Loucy (cell line): ENCODE measurements at regions not wholly inside any gene's neighbourhood (a gene's known extent, or its start where the extent isn't known, plus 50 kb on each side); places are given as distances from the start of the nearest gene placed in this dataset.

ENCODE experiments used
- EZH2phosphoT487 ChIP-seq: fragments of 200-600 bp; IDR thresholded peaks from 2 replicates; pipeline ENCODE4 v1.6.1; 2018; ENCODE audit warnings: antibody characterized with exemption, mild to moderate bottlenecking, moderate library complexity, borderline replicate concordance
- TF ChIP-seq, protein P1 (sequence below): fragments of 200-600 bp; sonication (generic); conservative IDR thresholded peaks from 2 replicates; pipeline ENCODE4 v1.5.1; 2014; ENCODE audit warnings: mild to moderate bottlenecking, antibody characterized with exemption, low read length

GRCh38 chr2:23122681-23123215 lies 262.2 kb upstream of the KLHL29 start:
- no peak for TF ChIP-seq EZH2phosphoT487
- TF ChIP-seq, protein P1, sequence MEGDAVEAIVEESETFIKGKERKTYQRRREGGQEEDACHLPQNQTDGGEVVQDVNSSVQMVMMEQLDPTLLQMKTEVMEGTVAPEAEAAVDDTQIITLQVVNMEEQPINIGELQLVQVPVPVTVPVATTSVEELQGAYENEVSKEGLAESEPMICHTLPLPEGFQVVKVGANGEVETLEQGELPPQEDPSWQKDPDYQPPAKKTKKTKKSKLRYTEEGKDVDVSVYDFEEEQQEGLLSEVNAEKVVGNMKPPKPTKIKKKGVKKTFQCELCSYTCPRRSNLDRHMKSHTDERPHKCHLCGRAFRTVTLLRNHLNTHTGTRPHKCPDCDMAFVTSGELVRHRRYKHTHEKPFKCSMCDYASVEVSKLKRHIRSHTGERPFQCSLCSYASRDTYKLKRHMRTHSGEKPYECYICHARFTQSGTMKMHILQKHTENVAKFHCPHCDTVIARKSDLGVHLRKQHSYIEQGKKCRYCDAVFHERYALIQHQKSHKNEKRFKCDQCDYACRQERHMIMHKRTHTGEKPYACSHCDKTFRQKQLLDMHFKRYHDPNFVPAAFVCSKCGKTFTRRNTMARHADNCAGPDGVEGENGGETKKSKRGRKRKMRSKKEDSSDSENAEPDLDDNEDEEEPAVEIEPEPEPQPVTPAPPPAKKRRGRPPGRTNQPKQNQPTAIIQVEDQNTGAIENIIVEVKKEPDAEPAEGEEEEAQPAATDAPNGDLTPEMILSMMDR = no peak
